Peyer's patch (tissue), 4 donors: ENCODE measurements at regions not wholly inside any gene's neighbourhood (a gene's known extent, or its start where the extent isn't known, plus 50 kb on each side); places are given as distances from the start of the nearest gene placed in this dataset.

ENCODE experiments used
- CTCF ChIP-seq, 6 experiments: fragments of 450-650 bp in 4 of 6; fragments of 200-600 bp in 2 of 6; sonication (generic) in 1 of 6; IDR thresholded peaks; one replicate each; pipeline ENCODE4 v1.5.1; 2017 to 2019; ENCODE audit warnings: antibody characterized with exemption in 6 of 6, mild to moderate bottlenecking in 3 of 6, moderate library complexity in 1 of 6
- POLR2A ChIP-seq, 2 donors: fragments of 450-650 bp; IDR thresholded peaks; one replicate each; pipeline ENCODE4 v1.5.1; 2017; ENCODE audit warnings: antibody characterized with exemption in 2 of 2, mild to moderate bottlenecking in 2 of 2, moderate library complexity in 2 of 2

GRCh38 chr14:40944521-40944920, 662.2 kb upstream of the LRFN5 start:
- TF ChIP-seq CTCF (IDR thresholded peaks at IDR 0.05) (no peak), POLR2A (IDR thresholded peaks at IDR 0.05) (no peak)
